Adrenal gland (tissue), 9 donors: ENCODE measurements at regions not wholly inside any gene's neighbourhood (a gene's known extent, or its start where the extent isn't known, plus 50 kb on each side); places are given as distances from the start of the nearest gene placed in this dataset.

Experiments used
- DNase-seq, 7 donors: peaks; one replicate each; pipeline ENCODE4 v3.0.0-alpha.2; 2019 to 2020
- H3K27ac ChIP-seq, 5 donors: fragments of 200-600 bp; sonication (generic) in 4 of 5; 1 replicate in 3 of 5; 2 replicates in 2 of 5; pipeline versions ENCODE4 v1.5.1 to v1.8.0; 2016 to 2020; ENCODE audit warnings: mild to moderate bottlenecking in 1 of 5
- H3K27me3 ChIP-seq: fragments of 200-600 bp; 2 replicates; pipeline ENCODE4 v1.8.0; 2021
- H3K36me3 ChIP-seq, 2 donors: fragments of 200-600 bp; replicated peaks in 1 of 2; 1 replicate in 1 of 2; 2 replicates in 1 of 2; pipeline versions ENCODE4 v1.5.1 to v1.8.0; 2018 to 2022
- H3K4me1 ChIP-seq, 2 donors: fragments of 200-600 bp; replicated peaks in 1 of 2; 1 replicate in 1 of 2; 2 replicates in 1 of 2; pipeline versions ENCODE4 v1.5.1 to v1.8.0; 2018 to 2021
- H3K4me3 ChIP-seq, 4 donors: fragments of 200-600 bp; sonication (generic) in 3 of 4; one replicate each; pipeline ENCODE4 v1.5.1; 2016 to 2018
- H3K9me3 ChIP-seq, 3 donors: fragments of 200-600 bp; sonication (generic) in 1 of 3; replicated peaks in 1 of 3; 1 replicate in 2 of 3; 2 replicates in 1 of 3; pipeline versions ENCODE4 v1.5.1 to v1.8.0; 2016 to 2021
- POLR2A ChIP-seq, 2 donors: fragments of 450-650 bp; IDR thresholded peaks; one replicate each; pipeline ENCODE4 v1.6.1; 2017; ENCODE audit warnings: antibody characterized with exemption in 2 of 2, mild to moderate bottlenecking in 2 of 2, moderate library complexity in 1 of 2
- WGBS, 4 donors: extraction: QIAGEN DNeasy Blood & Tissue Kit in 2 of 4; methylation state at CpG; one replicate each; pipeline versions ENCODE4 v1.1.5 to v1.1.7; 2013 to 2017; 5-methylcytosine and 5-hydroxymethylcytosine counted together
- intact Hi-C, 2 donors: fragments of 100-400 bp; cut with DNase I; formaldehyde crosslinking; loops; one replicate each; pipeline versions ENCODE4 v1.14.1 to v1.15.0; 2022 to 2023
- TF ChIP-seq, protein P1 (sequence below), 6 experiments: fragments of 450-650 bp in 4 of 6; fragments of 200-600 bp in 2 of 6; sonication (generic) in 1 of 6; IDR thresholded peaks; 1 replicate in 5 of 6; 2 replicates in 1 of 6; pipeline versions ENCODE4 v1.5.1 to v1.8.0; 2016 to 2021; ENCODE audit warnings: antibody characterized with exemption in 6 of 6, mild to moderate bottlenecking in 2 of 6, moderate library complexity in 1 of 6
- donor health status: healthy with polysubstance abuse.
- donor health status: Bipolar disorder and iron deficiency.
- donor health status: DM: yes; HTN: yes; CAD: no.
- donor health status: DM: no; HTN: no; CAD: no.
- donor health status: DM: no; HTN: no; CAD: no.

DNA sequence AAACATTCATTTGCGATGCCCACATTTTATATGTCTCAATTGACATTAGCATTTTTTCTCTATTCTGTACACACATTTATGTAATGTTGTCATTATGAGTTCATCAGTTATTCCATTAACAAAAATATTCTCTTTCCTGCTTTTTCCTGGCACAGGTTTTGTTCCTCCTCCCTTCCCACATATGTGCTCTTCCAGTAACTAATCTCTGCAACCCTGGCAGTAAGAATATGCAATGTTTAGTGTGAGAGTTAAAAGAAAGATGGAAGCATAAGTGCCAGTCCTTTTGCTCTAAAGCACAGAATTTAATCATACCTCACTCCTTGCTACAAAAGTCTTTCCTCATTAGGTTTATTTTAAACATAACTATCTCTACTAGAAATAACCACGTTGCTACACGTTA, 155.8 kb upstream of the ERBB4 start:
- no peak for TF ChIP-seq POLR2A (IDR thresholded peaks at IDR 0.05)
- TF ChIP-seq, protein P1, sequence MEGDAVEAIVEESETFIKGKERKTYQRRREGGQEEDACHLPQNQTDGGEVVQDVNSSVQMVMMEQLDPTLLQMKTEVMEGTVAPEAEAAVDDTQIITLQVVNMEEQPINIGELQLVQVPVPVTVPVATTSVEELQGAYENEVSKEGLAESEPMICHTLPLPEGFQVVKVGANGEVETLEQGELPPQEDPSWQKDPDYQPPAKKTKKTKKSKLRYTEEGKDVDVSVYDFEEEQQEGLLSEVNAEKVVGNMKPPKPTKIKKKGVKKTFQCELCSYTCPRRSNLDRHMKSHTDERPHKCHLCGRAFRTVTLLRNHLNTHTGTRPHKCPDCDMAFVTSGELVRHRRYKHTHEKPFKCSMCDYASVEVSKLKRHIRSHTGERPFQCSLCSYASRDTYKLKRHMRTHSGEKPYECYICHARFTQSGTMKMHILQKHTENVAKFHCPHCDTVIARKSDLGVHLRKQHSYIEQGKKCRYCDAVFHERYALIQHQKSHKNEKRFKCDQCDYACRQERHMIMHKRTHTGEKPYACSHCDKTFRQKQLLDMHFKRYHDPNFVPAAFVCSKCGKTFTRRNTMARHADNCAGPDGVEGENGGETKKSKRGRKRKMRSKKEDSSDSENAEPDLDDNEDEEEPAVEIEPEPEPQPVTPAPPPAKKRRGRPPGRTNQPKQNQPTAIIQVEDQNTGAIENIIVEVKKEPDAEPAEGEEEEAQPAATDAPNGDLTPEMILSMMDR (IDR thresholded peaks at IDR 0.05): no peak
- Histone ChIP-seq H3K36me3 (no peaks in the 10 kb centered on the region), H3K4me3 (no peak overlapping the region), H3K27me3 (no peaks in the 10 kb centered on the region), H3K9me3 (no peaks in the 10 kb centered on the region), H3K27ac (no peak overlapping the region), H3K4me1 (no peaks in the 10 kb centered on the region)
- intact Hi-C loops: no loop called here
- 62 to 66% (median 63%) methylated on average over 3 of the region's 3 CpGs for WGBS, 4 donors
- DNase-seq: no peak

DNA sequence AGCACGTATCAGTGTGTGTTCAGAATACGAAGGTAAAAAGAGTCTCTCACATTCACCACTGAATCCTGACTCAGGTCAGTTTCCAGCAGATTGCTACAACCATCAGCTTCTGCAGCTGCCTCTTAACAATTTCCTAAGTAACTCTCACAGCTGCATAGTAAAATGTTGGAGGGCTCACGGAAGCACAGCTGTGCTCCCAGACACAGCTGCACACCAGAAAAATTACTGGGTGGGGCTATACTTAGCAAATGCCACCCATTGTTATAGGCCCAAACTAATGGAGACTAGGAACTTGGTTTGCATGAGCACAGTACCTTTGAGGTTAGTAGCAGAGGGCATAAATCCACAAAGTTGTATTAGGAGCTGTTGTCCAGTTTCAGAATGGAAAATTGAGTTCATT, 153.9 kb upstream of the ERBB4 start:
- TF ChIP-seq, protein P1 (IDR thresholded peaks at IDR 0.05): no peak
- TF ChIP-seq POLR2A (IDR thresholded peaks at IDR 0.05): no peak
- H3K4me3 ChIP-seq: no peak overlapping the region
- H3K4me1 ChIP-seq: no peaks in the 10 kb centered on the region
- 66 to 83% (median 77%) methylated on average over 3 of the region's 3 CpGs for WGBS, 4 donors
- H3K36me3 ChIP-seq: no peaks in the 10 kb centered on the region
- no peak for DNase-seq
- no peak overlapping the region for H3K27ac ChIP-seq
- no peaks in the 10 kb centered on the region for H3K9me3 ChIP-seq
- H3K27me3 ChIP-seq: no peaks in the 10 kb centered on the region
- intact Hi-C loops: no loop called here

DNA sequence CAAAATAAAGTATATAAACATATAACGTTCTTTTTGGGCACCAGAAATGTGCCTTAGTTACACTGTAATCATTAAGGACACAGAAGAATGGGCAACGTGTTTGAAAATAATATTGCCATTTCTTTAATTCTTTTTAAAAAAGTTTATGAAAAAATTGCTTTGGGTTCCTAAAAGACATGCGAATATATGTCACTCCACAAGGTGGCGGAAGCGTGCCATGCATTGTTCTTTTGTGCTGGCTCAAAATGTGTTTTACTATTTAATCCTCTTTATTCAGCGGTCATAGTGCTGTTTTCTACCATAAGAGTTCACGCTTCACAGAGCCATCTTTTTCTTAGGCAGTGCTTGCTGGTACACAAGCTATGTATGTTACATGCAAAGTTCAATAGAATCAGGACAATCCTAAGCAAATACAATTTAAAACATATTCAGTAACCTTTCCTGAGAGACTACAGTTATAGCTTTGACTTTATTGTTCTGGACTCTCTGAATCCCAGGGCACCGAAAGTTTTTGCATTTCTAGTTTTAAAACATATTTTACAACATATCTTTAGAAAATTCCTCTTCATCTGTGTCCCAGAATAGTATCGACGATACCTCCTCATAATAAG, 147.8 kb upstream of the ERBB4 start:
- no peaks in the 10 kb centered on the region for H3K9me3 ChIP-seq
- DNase-seq: peak; percentile 33 to 85 (median 69)
- intact Hi-C loops: loop anchor here in 1 of 2 donors (5.0 kb wide), 1 partner anchor 466 kb away; the partner anchor contains the start of gene IKZF2
- H3K36me3 ChIP-seq: no peaks in the 10 kb centered on the region
- no peak overlapping the region for H3K27ac ChIP-seq
- H3K4me3 ChIP-seq: no peak overlapping the region
- WGBS, 4 donors: 24 to 26% (median 25%) methylated on average over 10 of the region's 10 CpGs
- no peaks in the 10 kb centered on the region for H3K4me1 ChIP-seq
- TF ChIP-seq, protein P1 (IDR thresholded peaks at IDR 0.05): peak; percentile 68 to 95 (median 78)
- TF ChIP-seq POLR2A (IDR thresholded peaks at IDR 0.05): no peak
- no peaks in the 10 kb centered on the region for H3K27me3 ChIP-seq

DNA sequence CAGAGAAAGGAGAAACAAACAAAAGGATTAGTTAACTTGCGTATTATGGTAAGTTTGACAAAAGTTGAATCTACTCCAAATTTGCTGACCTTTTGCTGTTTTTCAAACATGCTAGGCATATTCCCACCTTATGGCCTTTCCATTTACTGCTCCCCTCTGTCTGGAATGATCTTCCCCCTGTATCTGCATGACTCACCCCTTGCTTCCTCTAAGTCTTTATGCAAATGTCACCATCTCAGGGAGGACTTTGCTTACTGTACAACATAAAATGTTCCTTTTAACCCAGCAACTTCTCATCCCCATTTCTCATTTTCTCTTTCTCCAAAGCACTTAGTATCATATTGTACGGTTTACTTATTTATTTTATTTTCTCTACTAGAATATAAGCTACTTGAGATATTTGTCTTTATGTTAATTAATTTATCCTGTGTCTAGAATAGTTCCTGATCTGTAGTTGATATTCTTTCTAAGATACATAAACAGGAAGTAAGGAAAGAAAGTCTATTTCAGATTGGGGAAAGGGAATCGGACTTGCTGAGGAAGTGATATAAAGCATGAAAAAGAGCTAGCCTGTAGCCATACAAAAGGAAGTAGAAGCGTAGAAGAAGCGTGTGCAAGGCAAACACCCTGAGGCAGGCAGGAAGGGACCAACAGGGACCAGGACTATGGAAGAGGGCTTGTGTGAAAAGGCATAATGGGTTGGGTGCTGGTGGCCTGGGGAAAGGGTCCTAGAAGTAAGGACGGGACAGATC, 144.9 kb upstream of the ERBB4 start:
- intact Hi-C loops: no loop called here
- no peak overlapping the region for H3K27ac ChIP-seq
- 53 to 71% (median 59%) methylated on average over 6 of the region's 6 CpGs for WGBS, 4 donors

More for the DNA sequence above, 144.9 kb upstream of the ERBB4 start:
- Histone ChIP-seq H3K9me3 (no peaks in the 10 kb centered on the region), H3K27me3 (no peaks in the 10 kb centered on the region), H3K4me3 (no peak overlapping the region), H3K36me3 (no peaks in the 10 kb centered on the region), H3K4me1 (no peaks in the 10 kb centered on the region)
- TF ChIP-seq, protein P1 (IDR thresholded peaks at IDR 0.05): no peak
- no peak for TF ChIP-seq POLR2A (IDR thresholded peaks at IDR 0.05)
- DNase-seq: no peak
